GM18507 (cell line): ENCODE measurements at regions not wholly inside any gene's neighbourhood (a gene's known extent, or its start where the extent isn't known, plus 50 kb on each side); places are given as distances from the start of the nearest gene placed in this dataset.
A peak's percentile ranks its signal among the peaks of the same experiment; 100 is the strongest.

Experiments
- DNase-seq: peaks from one replicate; pipeline ENCODE4 v3.0.0; 2011; ENCODE audit warnings: low read depth; ENCODE audit not compliant: insufficient read length; ENCODE audit errors: extremely low spot score
- FAIRE-seq: peaks from 2 replicates; lab custom pipeline; 2011; peaks lifted over from hg19 to GRCh38; lab: Jason Lieb, UNC

DNA sequence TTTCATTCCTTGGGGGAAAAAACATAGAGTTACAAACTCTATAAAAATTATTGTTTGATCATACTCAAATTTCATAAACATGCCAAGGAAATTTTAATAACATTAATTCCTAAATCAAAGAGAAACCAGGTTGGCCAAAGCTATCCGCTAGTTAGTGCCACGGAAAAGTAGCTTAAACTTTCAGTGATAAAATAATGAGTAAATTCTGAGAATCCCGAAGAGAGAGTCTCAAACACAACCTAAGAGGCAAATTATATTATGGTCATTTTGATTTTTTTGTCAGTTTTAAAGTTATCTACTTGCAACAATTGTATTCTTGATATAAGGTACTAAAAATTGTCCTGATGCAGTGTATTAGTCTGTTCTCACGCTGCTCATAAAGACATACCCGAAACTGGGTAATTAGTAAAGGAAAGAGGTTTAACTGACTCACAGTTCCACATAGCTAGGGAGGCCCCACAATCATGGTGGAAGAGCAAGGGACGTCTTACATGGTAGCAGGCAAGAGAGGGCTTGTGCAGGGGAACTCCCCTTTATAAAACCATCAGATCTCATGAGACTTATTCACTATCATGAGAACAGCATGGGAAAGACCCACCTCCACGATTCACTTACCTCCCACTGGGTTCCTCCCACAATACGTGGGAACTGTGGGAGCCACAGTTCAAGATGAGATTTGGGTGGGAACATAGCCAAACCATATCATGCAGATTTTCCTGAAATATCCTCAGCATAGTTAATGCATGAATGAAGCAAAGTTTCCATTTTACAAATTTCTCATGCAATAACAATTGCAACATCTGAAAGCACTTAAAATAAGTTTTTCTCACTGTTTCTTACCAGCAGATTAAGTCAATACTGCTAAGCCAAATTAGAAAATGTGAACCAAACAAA lies 205.9 kb upstream of the STK17B start:
- FAIRE-seq: peak; percentile 62
- no peak for DNase-seq

DNA sequence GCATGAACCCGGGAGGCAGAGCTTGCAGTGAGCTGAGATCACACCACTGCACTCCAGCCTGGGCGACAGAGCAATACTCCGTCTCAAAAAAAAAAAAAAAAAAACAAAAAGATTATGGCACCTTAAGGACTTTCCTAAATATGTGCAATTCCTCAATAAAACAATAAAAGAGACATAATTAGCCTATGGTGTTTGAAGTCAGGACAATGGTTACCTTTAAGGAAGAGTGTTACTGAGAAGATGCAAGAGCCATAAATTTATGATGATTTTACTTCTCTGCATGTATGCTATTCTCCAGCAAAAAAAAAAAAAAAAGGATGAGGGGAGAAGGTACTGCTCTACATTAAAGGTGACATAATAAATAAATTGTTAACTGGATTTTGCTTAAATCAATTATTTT lies 208.2 kb upstream of the STK17B start:
- DNase-seq (no peak), FAIRE-seq (no peak)

DNA sequence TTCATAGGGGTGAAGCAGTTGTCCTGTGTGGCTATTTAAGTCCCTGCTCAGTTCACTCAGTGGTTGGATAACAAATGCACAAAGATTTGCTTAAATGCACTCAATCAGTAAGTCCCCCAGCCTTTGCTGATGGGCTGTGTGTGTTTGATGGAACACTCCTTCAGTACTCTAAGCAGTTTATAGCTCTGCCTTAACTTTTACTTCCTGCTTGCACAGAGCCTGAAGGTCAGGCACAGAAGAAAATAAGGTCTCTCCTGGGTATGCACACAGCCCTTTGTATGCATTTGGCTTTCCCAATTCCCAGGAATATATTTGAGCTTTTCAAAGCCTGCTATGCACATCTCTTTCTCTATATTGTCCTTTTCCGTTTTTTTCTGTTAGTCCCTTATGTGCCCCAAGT lies 208.7 kb upstream of the STK17B start:
- FAIRE-seq: no peak
- DNase-seq: no peak

DNA sequence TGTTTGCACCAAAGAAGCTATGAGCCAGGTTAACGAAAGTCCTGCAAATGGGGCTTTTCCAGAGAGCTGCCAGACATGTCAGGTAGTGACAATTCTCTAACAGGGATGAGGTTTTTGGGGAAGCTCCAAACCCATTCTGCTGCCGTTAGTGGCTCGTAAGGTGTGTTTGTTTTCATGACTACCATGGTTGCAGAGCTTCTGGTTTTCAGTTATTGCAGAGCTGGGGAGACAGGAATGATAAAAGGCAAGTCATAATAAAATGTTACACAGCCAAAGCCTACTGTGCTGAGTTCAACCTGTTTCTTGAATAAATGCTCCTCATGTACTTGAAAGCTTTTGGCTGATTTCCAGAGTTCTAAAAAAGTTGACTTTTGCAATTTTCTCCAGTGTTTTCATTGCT lies 209.2 kb upstream of the STK17B start:
- FAIRE-seq: no peak
- no peak for DNase-seq

DNA sequence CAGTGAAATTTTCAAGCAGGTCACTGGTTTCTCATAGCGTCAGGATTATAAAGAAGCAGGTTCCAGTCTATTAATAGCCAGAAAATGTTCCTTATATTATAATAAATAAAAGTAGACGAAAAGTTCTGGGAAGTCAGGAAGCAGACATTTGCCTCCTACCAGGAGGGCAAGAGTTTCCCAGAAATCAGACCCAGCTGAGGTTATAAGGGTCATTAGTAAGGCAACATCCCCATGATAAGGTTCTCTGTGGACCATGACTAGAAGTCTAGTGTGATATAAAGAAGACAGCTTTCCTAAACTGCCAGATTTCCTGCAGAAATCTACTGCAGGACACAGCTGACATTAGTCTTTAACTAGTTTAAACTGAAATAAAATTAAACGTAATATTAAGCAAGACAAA lies 210.1 kb upstream of the STK17B start:
- FAIRE-seq (no peak), DNase-seq (no peak)

DNA sequence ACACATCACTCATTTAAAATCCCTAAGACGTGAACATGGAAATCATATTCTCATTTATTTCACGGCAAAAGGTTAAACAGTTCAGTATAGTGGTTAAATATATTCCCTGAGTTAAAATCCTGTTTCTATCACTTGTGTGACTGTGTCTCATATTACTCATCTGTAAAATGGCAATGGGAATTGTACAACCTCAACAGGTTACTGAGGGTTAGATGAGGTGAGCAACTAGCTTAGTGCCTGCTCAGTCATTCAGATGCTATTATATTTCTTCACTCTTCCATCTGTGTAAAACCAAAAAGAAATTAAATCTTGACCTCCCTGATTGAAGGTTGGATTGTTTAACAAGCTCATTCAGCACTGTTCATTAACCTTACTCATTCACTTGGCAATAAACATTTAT lies 212.4 kb upstream of the STK17B start:
- no peak for FAIRE-seq
- no peak for DNase-seq

DNA sequence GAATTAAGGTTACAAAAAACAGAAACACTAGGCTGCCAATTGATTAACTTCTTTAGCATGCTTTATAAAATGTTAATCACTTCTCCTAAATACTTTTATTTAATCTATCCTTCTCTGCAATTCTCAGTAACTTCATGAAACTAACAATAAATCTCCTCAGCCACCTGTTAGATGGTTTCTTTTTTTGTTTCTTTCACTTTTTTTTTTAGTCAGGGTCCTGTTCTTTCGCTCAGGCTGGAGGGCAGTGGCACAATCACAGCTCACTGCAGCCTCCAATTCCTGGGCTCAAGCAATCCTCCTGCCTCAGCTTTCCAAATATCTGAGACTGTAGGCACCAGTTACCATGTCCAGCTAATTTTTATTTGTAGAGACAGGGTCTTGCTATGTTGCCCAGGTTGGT lies 213.4 kb upstream of the STK17B start:
- DNase-seq: no peak
- FAIRE-seq: no peak

DNA sequence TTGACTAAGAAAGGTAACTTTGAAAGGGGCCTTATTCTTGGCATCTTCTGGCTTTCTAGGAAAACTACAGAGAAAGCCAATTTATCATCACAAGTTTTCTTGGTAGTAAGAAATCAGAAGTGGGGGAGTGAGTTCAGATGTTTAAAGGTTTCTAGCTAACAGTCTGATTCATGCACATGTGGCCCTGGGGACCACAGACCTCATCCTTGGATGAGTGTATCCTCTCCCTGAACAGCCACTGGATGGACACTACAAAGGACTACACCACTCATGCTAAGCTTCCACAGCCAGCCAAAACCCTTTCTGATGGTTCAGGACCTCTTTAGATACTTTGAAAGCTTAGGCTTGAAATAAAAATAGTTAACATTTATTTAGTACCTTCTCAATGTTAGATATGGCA lies 218.3 kb upstream of the STK17B start:
- DNase-seq (no peak), FAIRE-seq (no peak)

DNA sequence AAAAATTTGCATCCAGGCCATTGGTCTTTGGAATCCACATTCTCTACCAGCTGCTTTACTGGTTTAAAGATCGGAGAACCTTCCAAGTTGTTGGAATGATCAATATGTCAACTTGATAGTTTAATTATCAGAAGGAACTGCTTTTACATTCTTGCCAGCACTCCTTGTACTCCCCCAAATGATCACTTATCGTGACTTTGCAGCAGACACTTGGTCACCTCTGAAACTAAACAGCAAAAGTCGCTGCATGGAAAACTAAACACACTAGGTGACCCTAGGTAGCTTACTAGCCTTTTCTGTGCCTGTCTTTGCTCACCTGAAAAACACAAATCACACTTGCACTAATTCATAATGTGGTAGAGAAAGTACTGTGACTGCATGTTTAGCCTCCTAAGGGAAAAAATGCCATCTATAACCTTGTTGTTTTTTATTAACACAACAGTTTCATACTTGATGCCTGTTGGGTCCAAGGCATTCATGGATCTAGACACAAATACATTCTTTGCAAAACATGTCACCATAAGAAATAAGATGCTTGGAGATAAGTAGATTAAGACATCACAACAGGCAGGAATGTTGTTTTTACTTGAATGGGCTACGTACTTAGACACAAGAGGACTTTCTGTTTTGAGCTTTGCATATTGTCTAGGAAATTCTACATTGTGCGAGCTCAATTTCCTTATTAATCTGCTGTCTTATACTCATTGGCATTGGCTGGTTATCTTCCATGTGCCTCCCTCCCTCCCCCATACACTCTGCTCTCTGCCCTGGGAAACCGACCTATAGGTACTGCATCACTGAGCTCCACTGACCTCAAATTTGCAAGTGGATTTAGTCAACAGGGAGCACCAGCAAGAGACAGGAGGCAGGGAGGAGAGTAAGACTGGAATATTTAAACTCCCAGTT lies 219.1 kb upstream of the STK17B start:
- no peak for FAIRE-seq
- DNase-seq: no peak

DNA sequence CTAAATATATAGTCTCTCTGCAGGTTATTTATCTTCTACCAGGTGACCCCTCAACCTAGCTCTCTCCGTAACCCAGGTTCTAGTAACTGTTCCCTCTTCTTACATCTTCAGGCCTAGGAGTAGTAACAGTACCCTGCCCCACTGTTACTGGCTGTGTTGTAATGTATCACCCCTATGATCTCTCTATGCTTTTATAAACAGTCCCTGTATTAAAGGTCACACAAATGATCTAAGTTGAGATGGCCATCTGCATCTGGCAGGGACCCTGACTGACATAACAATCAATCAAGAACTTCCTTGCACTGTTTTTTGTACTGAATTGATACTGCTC lies 219.7 kb upstream of the STK17B start:
- FAIRE-seq: no peak
- DNase-seq: no peak

DNA sequence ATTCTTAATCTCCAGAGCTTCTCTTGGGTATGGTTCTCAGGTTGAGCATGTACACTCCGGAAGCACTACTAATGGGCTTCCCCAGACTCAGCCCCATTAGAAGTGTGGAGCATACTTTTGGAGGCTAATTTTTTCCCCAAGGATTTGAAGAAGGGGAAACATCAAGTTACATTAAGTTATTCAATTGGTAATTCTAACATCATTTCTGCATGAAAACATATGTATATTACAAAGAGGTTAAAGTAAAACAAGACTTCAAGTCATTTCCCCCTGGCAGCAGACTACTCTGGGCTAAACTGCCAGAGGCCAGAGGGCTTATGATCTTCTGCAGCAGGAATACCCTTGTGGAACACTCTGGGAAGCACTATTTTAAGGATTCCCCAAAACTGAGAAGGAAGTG lies 227.7 kb upstream of the STK17B start:
- FAIRE-seq (no peak), DNase-seq (no peak)

DNA sequence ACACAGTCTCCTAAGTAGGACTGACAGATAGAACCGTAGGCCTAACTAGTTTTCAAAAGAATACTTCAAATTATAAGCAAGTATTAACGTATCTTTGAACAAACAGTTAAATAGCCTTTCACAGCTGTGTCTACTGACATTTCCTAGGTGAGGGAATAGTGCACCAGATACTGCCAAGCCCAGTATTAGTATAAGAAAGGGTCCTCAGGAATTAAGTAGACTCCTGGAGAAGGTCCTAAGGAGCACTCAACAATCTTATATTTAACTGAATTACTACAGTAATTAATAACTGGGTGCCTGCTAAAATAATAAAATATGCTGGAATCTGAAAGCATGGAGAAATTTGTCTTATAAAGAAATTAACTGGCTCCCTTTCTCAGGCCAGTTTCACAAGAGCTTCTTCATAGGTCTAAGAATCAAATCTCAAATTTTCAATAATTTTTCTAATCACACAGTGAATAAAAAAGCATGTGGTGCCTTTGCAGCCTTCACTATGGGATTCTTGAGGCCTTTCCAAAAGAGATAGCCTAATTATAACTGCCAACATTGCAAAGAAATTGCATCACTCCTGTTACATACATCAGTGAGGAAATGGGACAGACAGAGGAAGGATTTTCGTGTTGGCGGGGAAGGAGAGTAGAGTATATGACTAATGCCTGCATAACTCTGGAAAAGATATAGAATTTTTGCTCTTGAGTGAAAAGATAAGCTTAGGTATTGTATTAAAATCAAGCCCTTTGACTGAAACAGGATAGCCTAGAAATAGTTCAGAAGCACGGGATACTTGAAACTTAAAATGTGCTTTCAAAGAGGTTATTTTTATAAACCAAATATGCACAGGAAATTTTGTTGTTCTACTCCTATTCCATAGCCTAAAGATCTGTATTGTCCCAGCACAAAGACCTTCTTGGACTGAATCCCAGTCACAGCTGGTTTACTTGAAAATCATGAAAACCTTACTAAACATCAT lies 228.6 kb upstream of the STK17B start:
- DNase-seq (no peak), FAIRE-seq (no peak)

DNA sequence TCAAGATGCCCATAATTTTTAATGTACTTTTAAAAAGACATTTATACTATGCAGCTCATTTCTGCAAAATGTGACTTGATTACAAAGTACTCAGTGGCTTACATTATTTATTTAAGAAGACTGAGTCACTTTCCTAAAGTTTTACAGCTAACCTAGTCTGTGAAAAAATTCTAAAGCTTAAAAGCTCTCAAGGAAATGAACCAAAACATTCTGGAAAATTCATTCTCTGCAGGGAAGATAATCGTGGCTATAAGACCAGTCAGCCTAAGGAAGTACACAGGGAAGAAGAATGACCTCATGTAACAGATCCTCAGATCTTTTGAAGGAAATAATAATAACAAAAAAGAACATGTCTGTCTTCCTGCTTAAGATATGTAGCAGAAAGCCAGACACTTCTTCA lies 232.1 kb upstream of the STK17B start:
- DNase-seq (no peak), FAIRE-seq (no peak)

DNA sequence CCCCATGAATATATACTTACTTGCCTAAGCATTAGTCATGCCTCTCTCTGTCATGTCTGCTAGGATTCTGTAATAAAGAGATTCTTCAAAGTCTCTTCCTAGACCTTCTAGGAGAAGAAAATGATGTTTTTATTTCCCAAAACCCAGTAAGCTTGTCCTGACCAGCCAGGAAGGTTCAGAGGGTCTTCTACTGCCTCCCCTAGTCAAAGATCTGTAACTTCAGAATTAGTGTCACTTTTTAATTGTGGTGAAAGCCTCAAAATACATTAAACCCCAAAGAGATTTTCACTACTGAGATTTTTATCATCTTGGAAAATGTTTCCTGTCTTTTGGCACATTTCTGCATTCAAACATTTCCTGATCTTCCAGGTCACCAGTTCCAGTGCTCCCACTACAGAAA lies 232.9 kb upstream of the STK17B start:
- FAIRE-seq (no peak), DNase-seq (no peak)

DNA sequence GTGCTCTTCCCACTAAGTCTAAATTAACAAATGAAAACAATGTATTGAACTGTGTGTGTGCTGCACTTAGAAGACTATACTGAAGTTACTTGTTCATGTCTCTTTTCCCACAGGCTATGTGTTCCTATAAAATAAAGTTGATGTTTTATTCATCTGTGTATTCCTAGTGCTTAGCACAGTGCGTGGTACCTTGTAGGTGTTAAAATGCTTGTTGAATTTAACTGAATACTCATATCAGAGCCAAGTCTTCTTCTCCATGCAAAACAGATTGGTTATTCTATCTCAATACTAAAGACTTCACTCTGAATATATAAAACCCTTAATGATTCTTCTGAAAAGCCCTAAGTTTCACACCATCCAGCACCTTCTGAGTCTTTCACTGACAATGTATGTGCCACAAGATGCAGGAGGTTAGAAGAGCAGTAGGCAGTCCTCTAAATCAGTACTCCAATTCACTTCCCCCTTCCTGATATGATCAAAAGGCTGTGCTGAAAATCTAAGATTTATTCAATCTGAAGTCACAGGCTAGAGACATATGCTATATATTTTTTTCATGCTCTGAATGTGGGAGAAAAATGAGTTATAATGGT lies 231.7 kb upstream of the CCDC150 start:
- FAIRE-seq (no peak), DNase-seq (no peak)

DNA sequence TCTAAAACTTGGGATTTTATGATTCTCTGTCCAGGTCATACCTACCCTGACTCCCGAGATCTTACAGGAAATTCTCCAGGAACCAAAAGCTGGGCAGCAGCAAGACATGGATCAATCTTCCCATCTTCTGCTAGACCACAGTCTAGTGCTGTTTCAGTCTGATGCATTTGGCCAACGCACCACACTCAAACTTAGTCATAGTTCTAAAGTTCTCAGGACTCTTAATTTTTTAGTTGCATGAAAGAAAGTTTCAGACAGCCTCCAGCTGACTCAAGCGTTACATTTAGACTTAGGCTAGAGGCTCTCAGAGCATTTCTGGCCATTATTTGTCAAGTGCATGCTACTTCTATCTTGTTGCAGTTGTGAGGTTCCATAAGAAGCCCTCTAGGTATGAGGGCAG lies 230.1 kb upstream of the CCDC150 start:
- peak; percentile 5 for FAIRE-seq

DNA sequence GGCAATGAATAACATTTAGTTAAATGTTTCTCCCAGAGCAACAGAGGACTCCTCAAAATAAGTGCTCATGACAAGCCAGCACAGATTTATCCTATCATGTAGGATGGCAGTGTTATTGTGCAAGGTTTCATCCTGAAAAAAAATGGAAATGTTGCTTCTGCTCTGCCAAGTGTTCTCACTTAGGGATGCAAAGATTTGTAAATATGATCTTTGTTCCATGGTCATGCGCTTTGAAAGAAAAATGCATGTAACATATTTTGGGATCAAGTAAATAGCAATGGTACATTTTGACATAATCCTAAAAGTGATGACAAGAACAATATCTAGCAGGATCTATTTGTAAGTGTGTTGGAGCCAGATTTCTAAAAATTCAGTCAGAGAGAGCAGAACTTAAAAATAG lies 229.5 kb upstream of the CCDC150 start:
- FAIRE-seq (no peak), DNase-seq (no peak)

More for the DNA sequence above, 230.1 kb upstream of the CCDC150 start:
- DNase-seq: no peak

DNA sequence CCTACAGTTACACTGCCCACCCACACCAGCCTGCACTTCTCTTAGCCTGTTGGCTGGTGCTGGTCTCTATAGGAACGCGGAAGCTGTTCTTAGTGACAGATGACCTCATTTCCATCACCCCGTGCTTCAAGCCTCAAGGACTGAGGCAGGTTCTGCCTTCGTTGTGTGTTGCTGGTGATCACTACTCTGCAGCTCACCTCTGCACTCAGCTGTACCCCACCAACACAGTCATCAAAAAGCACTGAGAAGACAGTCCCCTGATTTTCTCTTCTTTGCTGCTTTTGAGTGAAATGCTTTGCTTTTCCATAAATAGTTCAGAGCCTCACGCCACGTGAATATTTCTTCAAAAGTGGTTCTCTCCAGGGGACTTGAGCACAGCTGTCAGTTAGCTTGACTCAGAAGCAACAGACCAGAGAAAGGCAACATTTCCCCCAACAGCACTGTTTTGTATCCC lies 225.7 kb upstream of the CCDC150 start:
- FAIRE-seq: peak; percentile 42

DNA sequence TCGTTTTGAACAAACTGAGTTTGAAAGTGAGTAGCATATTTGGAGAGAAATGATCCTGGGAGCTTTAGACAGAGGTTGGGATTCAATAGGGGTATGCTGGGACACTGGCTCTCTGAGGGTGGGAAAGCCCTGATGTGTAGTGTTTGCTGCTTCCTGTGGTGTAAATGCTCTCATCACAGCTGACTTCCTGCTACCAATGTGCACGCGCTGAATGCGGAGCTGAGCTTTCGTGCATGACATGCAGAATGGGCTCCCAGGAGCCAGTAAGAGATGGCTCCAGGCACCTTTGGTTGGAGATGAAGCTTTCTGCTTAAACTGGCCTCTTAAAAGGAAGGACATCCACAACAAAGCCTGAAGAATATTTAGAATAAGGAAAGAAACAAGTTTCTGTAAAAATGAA lies 224.1 kb upstream of the CCDC150 start:
- peak; percentile 56 for FAIRE-seq

More for the DNA sequence above, 225.7 kb upstream of the CCDC150 start:
- peak; percentile 8 for DNase-seq

More for the DNA sequence above, 224.1 kb upstream of the CCDC150 start:
- no peak for DNase-seq
